ENCODE measurements at regions not wholly inside any gene's neighbourhood (a gene's known extent, or its start where the extent isn't known, plus 50 kb on each side); places are given as distances from the start of the nearest gene placed in this dataset.

DNA sequence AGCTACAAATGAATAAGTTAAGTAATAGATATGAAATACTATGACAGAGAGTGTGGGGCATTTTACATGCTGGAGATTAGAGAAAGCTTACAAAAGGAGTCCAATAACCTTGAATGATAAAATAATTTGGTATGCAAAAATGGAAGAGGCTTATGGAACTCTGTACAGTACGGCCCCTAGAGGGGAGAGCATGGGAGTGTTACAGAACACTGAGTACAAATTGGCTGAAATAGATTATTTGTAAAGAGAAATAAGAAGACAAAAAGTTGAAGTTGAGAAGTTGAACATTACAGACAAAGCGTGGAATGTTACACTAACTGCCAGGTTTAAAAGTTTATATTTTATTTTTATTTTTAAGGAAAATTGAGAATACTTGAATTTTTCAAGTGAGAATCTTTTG is 192.1 kb upstream of the DOK6 start:
- no peak overlapping the region for H3K4me3 ChIP-seq
- no peaks in the 10 kb centered on the region for H3K27me3 ChIP-seq
- no peaks in the 10 kb centered on the region for H3K36me3 ChIP-seq
- DNase-seq (ENCODE audit: low spot score in 2 of 2) = no peak
- H3K4me1 ChIP-seq = no peaks in the 10 kb centered on the region
- intact Hi-C loops (cut with DNase I; ENCODE audit: low total_unique reads) = no loop called here
- TF ChIP-seq POLR2A (IDR thresholded peaks at IDR 0.05) = no peak
- no peak for TF ChIP-seq CTCF (IDR thresholded peaks at IDR 0.05)
- no peak for TF ChIP-seq POLR2AphosphoS5 (IDR thresholded peaks at IDR 0.05)
- no peak overlapping the region for H3K27ac ChIP-seq
- H3K9me3 ChIP-seq = peaks cover 0 to 4% of the 10 kb centered on the region in 2 donors

GRCh38 chr18:69209761-69210160 is 190.9 kb upstream of the DOK6 start:
- intact Hi-C loops (cut with DNase I; ENCODE audit: low total_unique reads) = no loop called here
- no peak overlapping the region for H3K4me3 ChIP-seq

GRCh38 chr18:69213842-69214241 is 186.8 kb upstream of the DOK6 start:
- no peak for TF ChIP-seq POLR2A (IDR thresholded peaks at IDR 0.05)
- no peak for TF ChIP-seq POLR2AphosphoS5 (IDR thresholded peaks at IDR 0.05)
- no peak for TF ChIP-seq CTCF (IDR thresholded peaks at IDR 0.05)
- Histone ChIP-seq H3K36me3 (no peaks in the 10 kb centered on the region), H3K4me1 (no peaks in the 10 kb centered on the region), H3K9me3 (peaks cover 0 to 4% of the 10 kb centered on the region in 2 donors), H3K27ac (no peak overlapping the region), H3K27me3 (no peaks in the 10 kb centered on the region), H3K4me3 (no peak overlapping the region)
- intact Hi-C loops (cut with DNase I; ENCODE audit: low total_unique reads) = no loop called here
- no peak for DNase-seq (ENCODE audit: low spot score in 2 of 2)

More at GRCh38 chr18:69209761-69210160, 190.9 kb upstream of the DOK6 start:
- peaks cover 0 to 4% of the 10 kb centered on the region in 2 donors for H3K9me3 ChIP-seq
- no peak for DNase-seq (ENCODE audit: low spot score in 2 of 2)
- H3K27ac ChIP-seq = no peak overlapping the region
- H3K27me3 ChIP-seq = no peaks in the 10 kb centered on the region
- TF ChIP-seq POLR2AphosphoS5 (IDR thresholded peaks at IDR 0.05) (no peak), CTCF (IDR thresholded peaks at IDR 0.05) (no peak), POLR2A (IDR thresholded peaks at IDR 0.05) (no peak)
- no peaks in the 10 kb centered on the region for H3K36me3 ChIP-seq
- H3K4me1 ChIP-seq = no peaks in the 10 kb centered on the region

DNA sequence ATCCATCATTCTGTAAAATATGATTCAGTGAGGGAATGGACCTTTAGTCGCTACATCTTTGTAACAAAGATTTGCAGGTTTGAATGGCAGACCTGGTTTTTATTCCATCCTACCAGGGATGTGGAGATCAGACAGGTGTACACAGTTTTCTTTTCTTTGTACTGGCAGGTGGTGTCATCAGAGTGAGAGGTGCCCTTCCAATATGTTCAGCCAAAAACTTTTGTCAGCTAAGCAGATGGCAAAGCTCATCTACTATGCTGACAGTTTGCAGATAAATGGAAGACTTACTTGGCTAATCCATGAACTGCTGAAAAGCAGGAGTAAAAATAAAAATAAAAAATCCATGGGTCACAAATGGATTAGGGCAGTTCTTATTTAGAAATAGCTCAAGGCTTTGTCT is 185.5 kb upstream of the DOK6 start:
- TF ChIP-seq CTCF (IDR thresholded peaks at IDR 0.05) = no peak
- no peak for TF ChIP-seq POLR2A (IDR thresholded peaks at IDR 0.05)
- TF ChIP-seq POLR2AphosphoS5 (IDR thresholded peaks at IDR 0.05) = no peak
- no peak for DNase-seq (ENCODE audit: low spot score in 2 of 2)
- no peaks in the 10 kb centered on the region for H3K27me3 ChIP-seq
- H3K4me3 ChIP-seq = no peak overlapping the region
- H3K9me3 ChIP-seq = peaks cover 0 to 4% of the 10 kb centered on the region in 2 donors
- H3K4me1 ChIP-seq = no peaks in the 10 kb centered on the region
- intact Hi-C loops (cut with DNase I; ENCODE audit: low total_unique reads) = no loop called here
- no peaks in the 10 kb centered on the region for H3K36me3 ChIP-seq
- H3K27ac ChIP-seq = no peak overlapping the region

- no peak for DNase-seq (ENCODE audit: low spot score in 2 of 2)
- H3K27me3 ChIP-seq = no peaks in the 10 kb centered on the region
- intact Hi-C loops (cut with DNase I; ENCODE audit: low total_unique reads) = no loop called here
- H3K4me1 ChIP-seq = no peaks in the 10 kb centered on the region
- no peak overlapping the region for H3K27ac ChIP-seq
- H3K4me3 ChIP-seq = no peak overlapping the region
- TF ChIP-seq POLR2A (IDR thresholded peaks at IDR 0.05) (no peak), POLR2AphosphoS5 (IDR thresholded peaks at IDR 0.05) (no peak), CTCF (IDR thresholded peaks at IDR 0.05) (no peak)
- H3K36me3 ChIP-seq = no peaks in the 10 kb centered on the region
- peaks cover 0 to 4% of the 10 kb centered on the region in 2 donors for H3K9me3 ChIP-seq
Measured at GRCh38 chr18:69216321-69216720, 184.4 kb upstream of the DOK6 start.

Data from breast epithelium (tissue), 4 donors.